ENCODE measurements at regions not wholly inside any gene's neighbourhood (a gene's known extent, or its start where the extent isn't known, plus 50 kb on each side); places are given as distances from the start of the nearest gene placed in this dataset.
"Not testable (repeated sequence)": the region's sequence is repeated elsewhere in the genome, so short reads cannot be mapped to it uniquely, and the experiment has no call there.

DNA sequence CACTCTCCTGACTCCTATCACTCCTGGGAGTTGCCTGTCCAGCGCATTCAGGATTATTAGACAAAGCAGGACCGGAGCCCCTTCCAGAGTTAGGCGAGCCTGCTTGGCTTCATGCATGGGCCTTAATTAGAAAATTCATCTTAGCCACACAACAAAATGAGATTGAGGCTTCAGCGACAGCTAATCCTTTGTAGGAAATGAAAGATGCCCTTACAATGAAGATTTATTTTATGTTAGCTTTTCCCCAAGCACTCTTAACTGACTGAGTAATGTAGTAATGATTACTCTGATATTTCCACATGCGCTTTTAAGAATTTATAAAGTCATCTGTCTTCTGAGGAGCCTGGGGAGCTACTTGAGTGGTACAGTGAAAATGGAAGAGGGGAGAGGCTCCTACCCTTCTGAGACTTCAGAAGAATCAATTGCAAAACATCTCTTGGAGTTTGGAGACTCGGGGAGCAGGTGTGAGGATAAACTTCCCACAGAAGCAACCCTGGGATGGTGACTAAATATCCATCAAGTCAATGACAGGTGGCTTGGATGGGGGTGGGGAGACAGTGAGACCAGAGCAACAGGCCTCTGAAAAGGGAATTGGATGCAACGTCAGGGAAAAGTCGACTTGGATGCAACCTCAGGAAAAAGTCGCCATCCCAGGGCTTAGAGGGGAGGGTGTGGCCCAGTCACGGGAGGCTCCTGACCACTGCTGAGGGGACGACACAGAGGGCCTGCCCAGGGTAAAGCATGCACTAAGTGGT lies 434.5 kb upstream of the B3GAT1 start:
- no peak for DNase-seq (ENCODE audit: low read depth in 2 of 2)

- DNase-seq (ENCODE audit: low read depth in 2 of 2) = no peak
Observed at GRCh38 chr11:134845474-134846327, 433.7 kb upstream of the B3GAT1 start.

DNA sequence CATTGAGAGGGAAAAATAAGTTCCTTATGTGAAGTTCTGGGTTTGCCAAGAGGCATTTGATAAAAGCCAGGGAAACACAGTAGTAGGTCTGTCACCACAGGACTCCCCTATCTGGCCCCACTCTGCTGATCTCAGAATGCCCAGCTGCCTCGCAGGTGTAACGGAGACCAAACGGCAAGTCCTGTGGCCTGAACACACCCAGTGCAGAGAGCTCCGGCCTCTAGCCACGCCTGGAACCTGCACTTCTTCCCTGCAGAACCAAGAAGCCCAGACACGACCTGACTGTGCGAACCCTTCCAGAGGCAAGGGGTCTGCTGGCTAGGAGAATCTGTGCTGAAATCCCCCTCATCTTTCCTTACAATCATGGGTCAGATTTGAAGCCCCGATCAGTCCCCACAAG lies 432.8 kb upstream of the B3GAT1 start:
- no peak for DNase-seq (ENCODE audit: low read depth in 2 of 2)

DNA sequence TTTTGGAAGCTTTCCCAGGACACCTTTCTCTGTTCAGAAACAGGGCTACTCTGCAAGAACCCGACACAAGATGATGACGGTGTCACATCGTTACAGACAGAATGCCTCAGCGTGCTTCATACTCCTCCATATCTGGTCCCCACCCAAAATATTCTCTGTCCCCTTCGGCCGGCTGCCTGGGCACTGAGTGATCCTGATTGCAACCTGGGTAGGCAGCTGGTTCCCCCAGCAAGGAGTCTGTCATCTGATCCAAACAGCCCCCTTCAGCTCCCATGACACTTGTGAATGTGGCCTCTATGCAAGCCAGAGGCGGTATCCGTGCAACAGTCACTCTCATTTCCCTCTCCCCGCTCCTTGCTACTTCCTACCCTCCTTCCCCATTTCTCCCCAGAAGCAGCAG lies 431.7 kb upstream of the B3GAT1 start:
- DNase-seq (ENCODE audit: low read depth in 2 of 2) = no peak

DNA sequence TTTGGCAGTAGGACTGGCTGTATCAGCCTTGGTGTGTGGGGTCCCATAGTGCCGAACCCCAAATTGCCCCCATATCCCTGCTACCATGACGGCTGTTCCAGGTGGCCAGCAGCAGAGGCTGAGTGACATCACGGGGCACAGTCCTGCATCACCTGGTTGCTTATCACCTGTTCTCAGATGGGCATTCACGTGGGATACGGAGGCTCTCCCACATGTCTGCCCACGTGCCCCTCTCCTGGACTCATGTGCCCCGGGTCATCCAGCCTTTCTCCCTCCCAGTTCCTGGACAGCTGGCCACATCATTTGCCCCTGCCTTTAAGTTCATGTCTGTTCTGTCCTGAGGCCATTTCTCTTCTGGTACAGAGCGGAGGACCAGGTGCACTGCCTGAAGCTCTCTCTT lies 431.0 kb upstream of the B3GAT1 start:
- no peak for DNase-seq (ENCODE audit: low read depth in 2 of 2)

DNA sequence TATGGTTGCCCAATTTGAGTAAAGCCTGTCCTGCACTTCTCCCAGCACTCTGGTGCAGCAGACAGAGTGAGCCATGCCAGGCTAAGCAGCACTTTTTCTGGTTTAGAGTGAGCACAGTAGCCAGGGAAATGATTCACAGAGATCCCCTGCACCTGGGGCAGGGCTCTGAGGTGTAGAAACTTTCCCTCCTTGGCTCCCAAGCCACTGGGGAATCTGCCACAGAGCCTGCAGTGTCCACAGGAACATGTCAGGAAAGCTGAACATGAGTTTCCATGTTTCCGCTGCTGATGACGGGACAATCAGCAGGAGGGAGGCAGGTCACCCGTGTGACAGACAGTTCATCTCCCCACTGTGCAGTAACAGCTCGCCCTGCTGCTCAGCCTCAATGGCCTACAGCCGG lies 429.9 kb upstream of the B3GAT1 start:
- no peak for DNase-seq (ENCODE audit: low read depth in 2 of 2)

DNA sequence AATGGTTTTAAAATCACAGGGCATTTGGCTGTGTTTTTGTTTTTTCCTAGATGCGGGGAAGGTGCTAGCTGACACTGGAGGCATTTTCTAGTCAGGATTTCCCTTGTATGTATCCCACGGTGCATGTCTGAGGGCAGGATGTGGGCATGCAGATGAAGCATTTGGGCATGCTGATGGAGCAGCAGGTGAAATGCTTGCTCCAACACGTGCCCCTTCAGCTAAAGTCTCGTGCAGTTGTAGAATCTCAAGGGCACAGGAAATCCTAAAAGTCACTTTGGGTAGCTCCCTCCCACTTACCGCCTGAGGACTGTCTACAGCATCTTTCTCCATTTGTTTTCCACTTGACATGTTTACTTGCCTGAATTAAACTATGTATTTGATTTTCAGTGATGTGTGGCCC lies 429.4 kb upstream of the B3GAT1 start:
- DNase-seq (ENCODE audit: low read depth in 2 of 2) = no peak

- no peak for DNase-seq (ENCODE audit: low read depth in 2 of 2)
Observed at GRCh38 chr11:134840945-134841344, 428.9 kb upstream of the B3GAT1 start.

DNA sequence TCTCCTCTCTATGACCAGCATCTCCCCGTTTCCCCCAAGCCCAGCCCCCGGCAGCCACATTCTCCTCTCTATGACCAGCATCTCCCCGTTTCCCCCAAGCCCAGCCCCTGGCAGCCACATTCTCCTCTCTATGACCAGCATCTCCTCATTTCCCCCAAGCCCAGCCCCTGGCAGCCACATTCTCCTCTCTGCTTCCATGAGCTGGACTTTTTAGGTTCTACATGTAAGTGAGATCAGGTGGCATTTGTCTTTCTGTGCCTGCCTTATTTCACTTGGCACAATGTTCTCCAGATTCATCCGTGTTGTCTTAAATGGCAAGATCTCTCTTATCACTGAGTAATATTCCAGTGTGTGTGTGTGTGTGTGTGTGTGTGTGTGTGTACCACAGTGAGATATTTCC lies 428.1 kb upstream of the B3GAT1 start:
- DNase-seq (ENCODE audit: low read depth in 2 of 2) = not testable (repeated sequence)

DNA sequence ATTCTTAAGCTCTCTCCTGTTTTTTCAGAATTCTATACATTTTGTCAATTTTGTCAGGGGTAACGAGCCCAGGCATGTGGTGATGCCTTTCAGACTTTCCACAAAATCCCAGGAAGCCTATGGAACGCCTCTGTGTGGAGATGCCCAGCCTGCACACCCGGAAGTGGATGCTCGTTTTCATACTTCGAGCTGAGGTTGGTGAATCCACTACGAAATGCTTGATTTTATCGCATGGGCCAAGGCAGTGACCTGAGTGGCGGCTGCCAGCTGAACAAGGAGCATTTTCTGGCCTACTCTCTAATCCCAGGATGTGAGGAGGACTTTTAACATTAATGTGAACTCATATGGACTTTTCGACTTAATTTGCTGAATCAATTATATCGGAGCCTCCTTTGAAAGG lies 426.7 kb upstream of the B3GAT1 start:
- no peak for DNase-seq (ENCODE audit: low read depth in 2 of 2)

DNA sequence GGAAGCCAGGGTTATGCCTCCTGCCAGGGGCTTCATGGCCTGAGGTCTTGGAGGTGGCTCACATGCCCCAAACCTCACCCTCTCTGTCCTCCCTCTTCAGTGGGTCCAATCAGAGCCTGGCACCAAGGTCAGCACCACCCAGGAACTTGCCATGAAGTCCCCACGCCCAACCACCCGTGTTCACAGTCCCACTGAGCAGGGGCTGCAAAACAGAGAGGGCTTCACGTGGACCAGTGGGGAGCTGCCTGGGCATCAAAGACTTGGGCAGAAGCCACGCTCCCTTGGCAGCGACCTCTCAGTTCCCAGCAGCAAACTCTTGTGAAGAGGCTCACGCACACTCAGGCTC lies 425.8 kb upstream of the B3GAT1 start:
- no peak for DNase-seq (ENCODE audit: low read depth in 2 of 2)

DNA sequence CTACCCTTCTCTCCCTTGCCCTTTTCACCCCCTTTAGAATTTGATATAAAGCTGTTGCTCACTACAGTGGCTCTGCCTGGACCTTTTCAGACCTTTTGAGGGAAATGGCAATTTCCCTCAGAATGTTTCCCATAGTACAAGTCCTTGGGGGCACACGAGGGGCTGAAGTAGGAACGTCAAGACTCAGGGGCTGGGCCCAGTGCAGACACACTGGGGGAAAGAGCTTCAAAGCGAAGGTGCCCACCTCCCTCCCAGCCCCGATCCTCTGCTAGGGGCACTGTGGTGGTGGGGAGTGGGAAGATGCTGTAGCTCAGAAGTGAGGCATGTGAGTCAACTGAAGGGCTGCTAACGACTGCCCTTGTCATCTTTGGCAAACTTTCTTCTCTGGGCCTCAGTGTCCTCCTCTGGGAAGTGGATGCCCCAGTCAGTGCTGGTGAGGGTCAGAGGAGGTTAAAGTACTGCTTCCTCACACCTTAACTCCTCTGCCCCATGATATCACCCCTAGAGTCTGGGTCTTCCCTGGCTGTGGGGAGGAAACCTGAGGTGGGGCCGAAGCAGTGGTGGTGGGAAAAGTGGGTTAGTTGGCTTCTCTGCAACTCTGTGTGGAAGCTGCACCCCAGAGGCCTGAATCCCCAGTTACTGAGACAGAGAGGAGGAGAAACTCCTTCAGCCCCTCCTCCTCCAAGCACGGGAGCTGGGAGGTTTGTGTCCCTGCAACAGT lies 425.3 kb upstream of the B3GAT1 start:
- no peak for DNase-seq (ENCODE audit: low read depth in 2 of 2)

GRCh38 chr11:134836561-134836960 lies 424.5 kb upstream of the B3GAT1 start:
- no peak for DNase-seq (ENCODE audit: low read depth in 2 of 2)

DNA sequence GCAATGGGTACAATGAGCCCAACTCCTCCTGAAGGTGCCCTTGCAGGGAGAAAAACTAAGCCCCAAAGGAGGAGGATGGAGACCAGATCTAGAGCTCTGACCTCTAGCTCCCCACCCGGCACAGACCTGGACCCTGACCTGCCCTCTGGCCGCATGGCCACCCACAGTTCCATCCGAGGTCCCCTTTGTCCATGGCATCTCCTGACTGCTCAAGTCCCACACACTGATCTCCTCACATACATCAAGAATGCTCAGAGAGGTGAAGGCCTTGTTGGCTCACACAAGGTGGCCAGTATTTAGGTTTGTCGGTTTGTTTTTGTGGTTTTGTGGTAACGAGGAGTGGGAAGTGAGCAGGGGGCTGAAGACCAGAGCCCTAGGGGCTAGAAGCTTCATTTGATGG lies 423.5 kb upstream of the B3GAT1 start:
- DNase-seq (ENCODE audit: low read depth in 2 of 2) = no peak

GRCh38 chr11:134830312-134830711 lies 418.3 kb upstream of the B3GAT1 start:
- no peak for DNase-seq (ENCODE audit: low read depth in 2 of 2)

DNA sequence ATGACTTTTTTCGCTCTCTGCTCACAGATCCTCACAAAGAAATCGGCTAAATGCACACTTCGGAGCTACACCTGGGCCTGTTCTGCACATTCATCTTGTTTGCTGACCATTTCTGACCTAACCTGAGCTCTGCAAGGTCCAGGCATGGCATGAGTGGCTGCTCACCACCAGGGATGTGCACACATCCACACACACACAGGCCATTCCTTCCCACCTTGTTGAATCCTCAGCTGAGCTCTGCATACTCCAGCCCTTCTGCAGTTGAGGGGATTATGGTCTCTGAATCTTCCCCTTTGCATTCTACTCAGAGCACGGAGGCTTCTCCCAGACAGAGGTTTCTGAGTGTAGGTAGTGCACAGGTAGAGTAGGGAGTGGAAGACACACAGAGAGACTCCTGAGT lies 411.9 kb upstream of the B3GAT1 start:
- no peak for DNase-seq (ENCODE audit: low read depth in 2 of 2)

GRCh38 chr11:134822897-134823296 lies 410.9 kb upstream of the B3GAT1 start:
- no peak for DNase-seq (ENCODE audit: low read depth in 2 of 2)

DNA sequence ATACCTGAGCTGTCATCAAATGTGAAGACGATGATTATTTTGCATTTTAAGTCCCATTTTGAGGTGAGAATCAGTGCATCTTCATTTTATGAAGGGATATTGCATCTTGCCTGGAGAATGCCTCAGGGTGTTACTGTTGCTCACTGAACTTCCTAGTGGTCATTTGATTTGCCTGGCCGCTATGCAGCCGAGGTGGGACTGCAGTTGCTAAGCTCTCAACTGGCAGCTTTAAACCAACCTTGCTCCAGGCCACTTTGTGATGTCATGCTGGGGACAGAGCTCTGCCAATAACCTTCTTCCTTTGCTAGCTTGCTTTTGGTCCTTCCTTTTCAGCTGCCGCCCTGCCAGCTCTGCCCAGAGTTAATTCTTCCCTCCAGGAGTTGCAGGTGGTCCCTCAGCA lies 409.4 kb upstream of the B3GAT1 start:
- no peak for DNase-seq (ENCODE audit: low read depth in 2 of 2)

DNA sequence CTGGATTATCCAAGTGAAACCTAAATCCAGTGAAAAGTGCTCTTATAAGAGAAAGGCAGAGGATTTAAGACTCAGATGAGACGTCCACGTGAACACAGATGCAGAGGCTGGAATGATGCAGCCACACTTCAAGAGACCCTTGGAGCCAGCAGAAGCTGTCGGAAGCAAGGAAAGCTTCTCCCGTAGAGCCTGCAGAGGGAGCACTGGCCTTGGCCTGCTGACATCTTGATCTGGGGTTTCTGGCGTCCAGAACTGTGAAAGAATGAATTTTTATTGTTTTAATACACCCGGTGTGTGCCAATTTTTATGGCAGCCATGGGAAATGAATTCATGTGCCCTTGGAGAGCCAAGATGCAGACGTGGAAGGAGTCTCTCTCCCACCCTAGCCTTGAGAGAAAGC lies 407.0 kb upstream of the B3GAT1 start:
- no peak for DNase-seq (ENCODE audit: low read depth in 2 of 2)

GRCh38 chr11:134818516-134818915 lies 406.5 kb upstream of the B3GAT1 start:
- DNase-seq (ENCODE audit: low read depth in 2 of 2) = no peak

DNA sequence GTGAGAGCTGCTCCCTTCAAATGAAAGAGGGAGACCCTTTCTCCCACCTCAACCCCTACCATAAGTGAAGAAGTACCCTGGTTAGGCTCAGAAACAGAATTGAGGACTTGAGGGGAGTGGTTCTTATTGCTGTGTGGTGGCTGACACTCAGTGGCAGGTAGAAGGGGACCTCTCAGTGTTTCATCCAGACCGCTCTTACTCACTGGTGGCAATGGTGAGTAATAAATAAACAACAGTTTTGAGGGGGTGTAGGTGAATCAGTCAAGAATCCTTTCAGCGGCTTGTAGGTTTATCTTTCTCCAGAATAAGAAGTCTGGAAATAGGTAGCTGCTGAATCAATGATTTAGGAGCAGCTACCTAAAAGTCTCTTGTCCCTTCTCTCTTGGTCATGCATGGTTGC lies 403.4 kb upstream of the B3GAT1 start:
- DNase-seq (ENCODE audit: low read depth in 2 of 2) = no peak

DNA sequence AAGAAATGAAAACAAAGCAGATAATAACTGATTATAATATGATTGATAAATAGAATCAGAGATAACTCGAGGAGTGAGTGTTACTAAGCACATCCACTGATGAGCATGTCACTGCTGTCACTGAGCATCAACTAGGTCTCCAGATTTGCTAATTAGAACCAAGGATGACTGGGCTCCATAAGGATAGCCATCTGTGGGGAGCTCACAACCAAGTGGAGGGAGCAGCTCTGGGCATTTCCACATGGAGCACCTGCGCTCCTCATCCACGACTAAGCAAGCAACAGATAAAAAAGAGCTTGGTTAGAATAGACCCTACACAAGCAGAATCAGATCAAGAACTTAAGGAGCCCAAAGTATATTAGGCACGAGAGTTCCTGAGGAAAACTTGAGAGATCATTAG lies 396.0 kb upstream of the B3GAT1 start:
- no peak for DNase-seq (ENCODE audit: low read depth in 2 of 2)

DNA sequence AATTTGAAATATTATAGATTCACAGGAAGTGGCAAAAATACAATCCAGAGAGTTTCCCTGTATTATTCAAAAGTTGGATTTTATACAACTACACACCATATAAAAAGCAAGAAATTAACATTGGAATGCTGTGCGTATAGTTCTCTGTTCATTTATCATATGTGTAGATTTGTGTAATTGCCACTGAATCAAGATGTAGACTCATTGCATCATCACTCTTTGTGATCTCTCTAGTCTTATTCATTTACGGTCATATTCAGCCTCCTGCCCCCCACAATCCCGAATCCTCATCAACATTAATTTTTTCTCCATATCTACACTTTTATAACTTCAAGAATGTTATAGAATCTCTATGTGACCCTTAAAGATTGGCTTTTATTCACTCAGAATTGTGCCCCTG lies 390.6 kb upstream of the B3GAT1 start:
- DNase-seq (ENCODE audit: low read depth in 2 of 2) = no peak

Measured in activated CD4-positive, alpha-beta T cell treated with anti-CD3 and anti-CD28 coated beads for 24 hours (primary cell).